ENCODE measurements at regions not wholly inside any gene's neighbourhood (a gene's known extent, or its start where the extent isn't known, plus 50 kb on each side); places are given as distances from the start of the nearest gene placed in this dataset.

GRCh38 chr7:126305671-126306070 is 947.1 kb downstream of the GRM8 start:
- H3K27me3 ChIP-seq (ENCODE audit: control insufficient read depth, insufficient read depth, low read length): no peaks in the 10 kb centered on the region
- DNase-seq (ENCODE audit: low read depth): no peak
- no peak for TF ChIP-seq CTCF (IDR thresholded peaks at IDR 0.05; ENCODE audit: insufficient read depth, low read depth, low read length)
- CTCF ChIA-PET: no interaction called here
- POLR2A ChIA-PET: no interaction called here
- H3K36me3 ChIP-seq (ENCODE audit: control insufficient read depth, insufficient read depth, low read length): no peaks in the 10 kb centered on the region
- no peak overlapping the region for H3K4me3 ChIP-seq (ENCODE audit: low read depth, low read length)

GRCh38 chr7:126303926-126304325 is 948.8 kb downstream of the GRM8 start:
- H3K4me3 ChIP-seq (ENCODE audit: low read depth, low read length): no peak overlapping the region
- CTCF ChIA-PET: no interaction called here
- no peaks in the 10 kb centered on the region for H3K36me3 ChIP-seq (ENCODE audit: control insufficient read depth, insufficient read depth, low read length)
- POLR2A ChIA-PET: no interaction called here
- no peaks in the 10 kb centered on the region for H3K27me3 ChIP-seq (ENCODE audit: control insufficient read depth, insufficient read depth, low read length)
- DNase-seq (ENCODE audit: low read depth): no peak
- TF ChIP-seq CTCF (IDR thresholded peaks at IDR 0.05; ENCODE audit: insufficient read depth, low read depth, low read length): no peak

GRCh38 chr7:126302639-126303038 is 950.1 kb downstream of the GRM8 start:
- Histone ChIP-seq H3K4me3 (ENCODE audit: low read depth, low read length) (no peak overlapping the region), H3K36me3 (ENCODE audit: control insufficient read depth, insufficient read depth, low read length) (no peaks in the 10 kb centered on the region), H3K27me3 (ENCODE audit: control insufficient read depth, insufficient read depth, low read length) (no peaks in the 10 kb centered on the region)
- no peak for DNase-seq (ENCODE audit: low read depth)
- ChIA-PET CTCF (no interaction called here), POLR2A (no interaction called here)
- TF ChIP-seq CTCF (IDR thresholded peaks at IDR 0.05; ENCODE audit: insufficient read depth, low read depth, low read length): no peak

- H3K27me3 ChIP-seq (ENCODE audit: control insufficient read depth, insufficient read depth, low read length): no peaks in the 10 kb centered on the region
- H3K36me3 ChIP-seq (ENCODE audit: control insufficient read depth, insufficient read depth, low read length): no peaks in the 10 kb centered on the region
- no peak for DNase-seq (ENCODE audit: low read depth)
- H3K4me3 ChIP-seq (ENCODE audit: low read depth, low read length): no peak overlapping the region
- CTCF ChIA-PET: no interaction called here
- TF ChIP-seq CTCF (IDR thresholded peaks at IDR 0.05; ENCODE audit: insufficient read depth, low read depth, low read length): no peak
- POLR2A ChIA-PET: no interaction called here
These were observed 966.4 kb downstream of the GRM8 start for GRCh38 chr7:126286317-126286716.

GRCh38 chr7:126236261-126236660 is 1016.5 kb downstream of the GRM8 start:
- no peaks in the 10 kb centered on the region for H3K36me3 ChIP-seq (ENCODE audit: control insufficient read depth, insufficient read depth, low read length)
- ChIA-PET CTCF (no interaction called here), POLR2A (no interaction called here)
- no peak for TF ChIP-seq CTCF (IDR thresholded peaks at IDR 0.05; ENCODE audit: insufficient read depth, low read depth, low read length)
- H3K4me3 ChIP-seq (ENCODE audit: low read depth, low read length): no peak overlapping the region
- no peaks in the 10 kb centered on the region for H3K27me3 ChIP-seq (ENCODE audit: control insufficient read depth, insufficient read depth, low read length)
- no peak for DNase-seq (ENCODE audit: low read depth)
